HFF-Myc (cell line): ENCODE measurements at regions not wholly inside any gene's neighbourhood (a gene's known extent, or its start where the extent isn't known, plus 50 kb on each side); places are given as distances from the start of the nearest gene placed in this dataset.

Experiments used
- DNase-seq: peaks from one replicate; pipeline ENCODE4 v3.0.0-alpha.2; 2011; ENCODE audit warnings: low read depth; ENCODE audit errors: extremely low read depth
- H3K4me3 ChIP-seq: replicated peaks from 2 replicates; pipeline ENCODE4 v1.5.1; 2011; ENCODE audit warnings: low read depth, mild to moderate bottlenecking, control low read depth, low read length
- TF ChIP-seq, protein P1 (sequence below): IDR thresholded peaks from 2 replicates; pipeline ENCODE4 v1.5.1; 2012; ENCODE audit warnings: mild to moderate bottlenecking, low read depth, low read length, control low read depth; ENCODE audit errors: missing control alignments

DNA sequence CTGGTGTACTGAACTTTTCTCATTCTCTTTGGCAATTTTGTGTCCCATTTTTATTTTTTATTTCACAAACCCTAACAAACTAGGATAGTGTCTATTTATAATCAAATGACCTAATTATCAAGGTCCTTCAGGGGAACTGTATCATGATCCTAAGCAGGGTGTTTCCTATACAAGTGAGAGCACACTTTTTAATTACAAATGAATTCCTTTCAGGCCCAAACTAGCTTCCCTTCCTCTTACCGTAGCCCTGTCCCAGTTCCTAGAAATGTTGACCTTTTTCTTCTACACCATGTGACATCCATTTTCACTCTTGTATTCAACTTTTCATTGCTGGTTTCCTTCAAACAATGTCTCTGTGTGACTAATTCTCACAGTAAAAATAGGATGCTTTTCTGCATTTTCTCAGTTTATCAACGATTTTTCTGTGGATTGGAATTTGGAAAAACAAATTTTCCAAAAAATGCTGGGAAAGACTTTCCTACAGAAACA is 411.4 kb downstream of the CCDC91 start:
- H3K4me3 ChIP-seq: no peak overlapping the region
- DNase-seq: no peak
- TF ChIP-seq, protein P1, sequence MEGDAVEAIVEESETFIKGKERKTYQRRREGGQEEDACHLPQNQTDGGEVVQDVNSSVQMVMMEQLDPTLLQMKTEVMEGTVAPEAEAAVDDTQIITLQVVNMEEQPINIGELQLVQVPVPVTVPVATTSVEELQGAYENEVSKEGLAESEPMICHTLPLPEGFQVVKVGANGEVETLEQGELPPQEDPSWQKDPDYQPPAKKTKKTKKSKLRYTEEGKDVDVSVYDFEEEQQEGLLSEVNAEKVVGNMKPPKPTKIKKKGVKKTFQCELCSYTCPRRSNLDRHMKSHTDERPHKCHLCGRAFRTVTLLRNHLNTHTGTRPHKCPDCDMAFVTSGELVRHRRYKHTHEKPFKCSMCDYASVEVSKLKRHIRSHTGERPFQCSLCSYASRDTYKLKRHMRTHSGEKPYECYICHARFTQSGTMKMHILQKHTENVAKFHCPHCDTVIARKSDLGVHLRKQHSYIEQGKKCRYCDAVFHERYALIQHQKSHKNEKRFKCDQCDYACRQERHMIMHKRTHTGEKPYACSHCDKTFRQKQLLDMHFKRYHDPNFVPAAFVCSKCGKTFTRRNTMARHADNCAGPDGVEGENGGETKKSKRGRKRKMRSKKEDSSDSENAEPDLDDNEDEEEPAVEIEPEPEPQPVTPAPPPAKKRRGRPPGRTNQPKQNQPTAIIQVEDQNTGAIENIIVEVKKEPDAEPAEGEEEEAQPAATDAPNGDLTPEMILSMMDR: no peak

DNA sequence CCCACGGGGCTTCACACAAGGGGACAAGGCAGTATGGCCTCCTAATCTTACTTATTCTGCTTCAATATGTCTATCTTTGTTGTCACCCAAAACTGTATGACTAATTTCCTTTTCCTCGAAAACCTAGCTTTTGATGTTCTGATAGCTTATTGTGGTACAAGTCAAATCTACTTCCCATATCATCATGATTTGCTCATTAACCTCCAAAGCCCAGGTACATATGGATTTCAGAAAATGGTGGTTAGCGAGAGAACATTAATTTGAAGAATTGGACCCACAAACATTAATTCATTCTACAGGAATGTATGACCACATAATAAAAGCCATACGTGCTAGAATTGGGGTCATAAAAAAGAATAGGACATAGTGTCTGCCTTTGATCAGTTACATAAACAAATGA is 412.5 kb downstream of the CCDC91 start:
- TF ChIP-seq, protein P1: no peak
- no peak overlapping the region for H3K4me3 ChIP-seq
- no peak for DNase-seq

GRCh38 chr12:28603239-28603638 is 413.0 kb downstream of the CCDC91 start:
- no peak for DNase-seq
- H3K4me3 ChIP-seq: no peak overlapping the region
- TF ChIP-seq, protein P1: no peak

DNA sequence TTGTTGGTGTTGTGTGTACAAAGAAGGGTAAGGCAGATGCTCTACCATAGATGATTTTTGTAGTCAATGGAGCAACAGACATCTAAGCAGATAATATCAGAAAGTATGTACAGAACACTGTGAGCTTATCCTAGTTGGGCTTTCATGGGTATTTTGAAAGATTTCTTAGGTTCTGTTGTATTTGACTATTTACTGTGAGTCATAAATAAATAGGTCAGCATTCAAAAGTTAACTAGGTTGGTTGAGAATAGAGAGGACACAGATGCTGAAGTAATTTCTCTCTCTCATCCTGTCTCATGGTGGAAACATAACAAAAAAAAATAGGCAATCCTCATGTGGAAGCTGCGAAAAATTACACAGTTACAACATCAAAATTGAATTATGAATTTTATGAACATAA is 413.5 kb downstream of the CCDC91 start:
- H3K4me3 ChIP-seq: no peak overlapping the region
- no peak for DNase-seq
- TF ChIP-seq, protein P1: no peak

DNA sequence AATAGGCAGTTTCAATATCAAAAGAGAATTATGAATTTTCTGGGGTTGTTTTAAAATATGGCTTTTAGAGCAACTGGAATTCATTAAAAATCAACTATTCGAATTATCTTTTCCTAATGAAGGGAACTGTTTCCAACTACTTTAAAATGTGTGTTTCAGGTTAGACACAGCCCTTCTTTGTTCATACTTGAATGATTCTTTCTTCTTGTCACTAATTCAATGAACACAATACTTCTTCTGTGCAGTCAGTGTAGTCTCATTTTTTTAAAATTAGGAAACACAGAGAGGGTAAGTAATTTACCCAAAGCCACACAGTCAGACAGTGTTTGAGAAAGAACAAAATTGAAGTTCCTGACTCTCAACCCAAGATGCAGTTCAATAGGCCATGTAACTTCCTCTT is 414.0 kb downstream of the CCDC91 start:
- DNase-seq: no peak
- H3K4me3 ChIP-seq: no peak overlapping the region
- TF ChIP-seq, protein P1: no peak

DNA sequence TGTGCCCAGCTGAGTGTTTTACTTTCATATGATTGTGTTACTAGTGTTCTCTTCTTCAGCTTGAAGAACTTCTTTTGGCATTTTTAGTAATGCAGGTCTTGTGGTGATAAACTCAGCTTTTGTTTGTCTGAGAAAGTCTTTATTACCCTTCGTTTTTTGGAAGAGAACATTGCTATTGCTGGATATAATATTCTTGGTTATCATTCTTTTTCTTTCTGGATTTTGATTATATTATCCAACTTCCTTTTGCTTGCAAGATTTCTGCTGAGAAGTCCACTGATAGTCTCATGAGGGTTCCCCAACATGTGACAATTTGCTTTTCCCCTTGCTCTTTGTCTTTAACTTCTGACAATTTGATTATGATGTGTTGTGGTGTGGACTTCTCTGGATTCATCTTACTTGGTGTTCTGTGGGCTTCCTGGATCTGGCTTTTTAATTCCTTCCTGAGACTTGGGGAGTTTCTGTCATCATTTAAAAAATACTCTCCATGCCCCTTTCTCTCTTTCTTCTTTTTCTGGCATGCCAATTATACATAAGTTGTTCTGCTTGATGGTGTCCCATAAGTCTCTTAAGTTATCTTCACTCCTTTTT is 416.8 kb downstream of the CCDC91 start:
- TF ChIP-seq, protein P1: no peak

More for the DNA sequence above, 416.8 kb downstream of the CCDC91 start:
- H3K4me3 ChIP-seq: no peak overlapping the region
- no peak for DNase-seq
